Psoas muscle (tissue), 7 donors: ENCODE measurements at regions not wholly inside any gene's neighbourhood (a gene's known extent, or its start where the extent isn't known, plus 50 kb on each side); places are given as distances from the start of the nearest gene placed in this dataset.

Source experiments
- ATAC-seq, 4 donors: fragments of 200-7000 bp; cut with Tn5 transposase; one replicate each; pipeline ENCODE4 v1.9.1; 2020; ENCODE audit warnings: moderate library complexity in 3 of 4, mild to moderate bottlenecking in 2 of 4
- DNase-seq, 2 donors: peaks; one replicate each; pipeline ENCODE4 v3.0.0-alpha.2; 2020
- H3K27ac ChIP-seq: fragments of 200-600 bp; one replicate; pipeline ENCODE4 v1.8.0; 2022
- H3K27me3 ChIP-seq, 3 donors: fragments of 200-600 bp in 1 of 3; one replicate each; pipeline versions ENCODE4 v1.6.1 to v1.8.0; 2013 to 2022; ENCODE audit warnings: low read length in 2 of 3, mild to moderate bottlenecking in 2 of 3, moderate library complexity in 1 of 3; ENCODE audit not compliant: insufficient read depth in 3 of 3
- H3K36me3 ChIP-seq, 2 donors: fragments of 200-600 bp in 1 of 2; one replicate each; pipeline versions ENCODE4 v1.6.1 to v1.8.0; 2013 to 2022; ENCODE audit warnings: low read depth in 1 of 2, mild to moderate bottlenecking in 1 of 2, moderate library complexity in 1 of 2; ENCODE audit not compliant: insufficient read depth in 1 of 2
- H3K4me1 ChIP-seq: fragments of 200-600 bp; one replicate; pipeline ENCODE4 v1.8.0; 2022
- H3K4me3 ChIP-seq: fragments of 200-600 bp; one replicate; pipeline ENCODE4 v1.8.0; 2022; ENCODE audit warnings: mild to moderate bottlenecking
- H3K9me3 ChIP-seq: fragments of 200-600 bp; one replicate; pipeline ENCODE4 v1.8.0; 2022
- CTCF ChIP-seq: fragments of 200-600 bp; IDR thresholded peaks from one replicate; pipeline ENCODE4 v1.8.0; 2022; ENCODE audit warnings: antibody characterized with exemption
- WGBS, 3 donors: extraction: QIAGEN DNeasy Blood & Tissue Kit; methylation state at CpG; one replicate each; pipeline versions ENCODE4 v1.1.6 to v1.1.7; 2013; 5-methylcytosine and 5-hydroxymethylcytosine counted together
- intact Hi-C, 2 donors: fragments of 100-400 bp; cut with DNase I; formaldehyde crosslinking; loops; one replicate each; pipeline versions ENCODE4 v1.11.0 to v1.14.2; 2022
- donor health status: healthy with polysubstance abuse.
- donor health status: DM: no; HTN: no; CAD: no; lungs with moderate emphysema.
- donor health status: Bipolar disorder and iron deficiency.
- donor health status: healthy.
- donor health status: DM: yes; HTN: yes; CAD: no.
- donor health status: DM: no; HTN: no; CAD: no.
- donor health status: DM: yes; HTN: yes; CAD: no.

- intact Hi-C loops: loop anchor here in 1 of 2 donors (5.0 to 10.0 kb wide), 2 partner anchors 212 to 240 kb away; no protein-coding TSS in a partner anchor
- no peak overlapping the region for H3K4me3 ChIP-seq
- H3K4me1 ChIP-seq: no peaks in the 10 kb centered on the region
- H3K27ac ChIP-seq: no peak overlapping the region
- TF ChIP-seq CTCF: no peak
- DNase-seq (no peak), ATAC-seq (no peak)
- H3K36me3 ChIP-seq: no peaks in the 10 kb centered on the region
- no peaks in the 10 kb centered on the region for H3K9me3 ChIP-seq
- no peaks in the 10 kb centered on the region for H3K27me3 ChIP-seq
Measured at GRCh38 chr4:150002561-150002960, 75.7 kb upstream of the DCLK2 start.

- Histone ChIP-seq H3K36me3 (no peaks in the 10 kb centered on the region), H3K4me3 (no peak overlapping the region), H3K9me3 (no peaks in the 10 kb centered on the region), H3K27me3 (no peaks in the 10 kb centered on the region), H3K27ac (no peak overlapping the region), H3K4me1 (no peaks in the 10 kb centered on the region)
- intact Hi-C loops: loop anchor here in 1 of 2 donors (5.0 to 10.0 kb wide), 2 partner anchors 210 to 238 kb away; no protein-coding TSS in a partner anchor
- ATAC-seq (no peak), DNase-seq (no peak)
- 14 to 29% (median 18%) methylated on average over 1 of the region's 1 CpG for WGBS, 3 donors
- no peak for TF ChIP-seq CTCF
Measured at GRCh38 chr4:150004481-150004880, 73.8 kb upstream of the DCLK2 start.

GRCh38 chr4:150005537-150005936, 72.7 kb upstream of the DCLK2 start:
- WGBS, 3 donors: 72 to 78% (median 78%) methylated on average over 3 of the region's 3 CpGs
- Histone ChIP-seq H3K36me3 (no peaks in the 10 kb centered on the region), H3K9me3 (no peaks in the 10 kb centered on the region), H3K27me3 (no peaks in the 10 kb centered on the region), H3K4me3 (no peak overlapping the region), H3K27ac (no peak overlapping the region), H3K4me1 (no peaks in the 10 kb centered on the region)
- TF ChIP-seq CTCF: no peak
- ATAC-seq: no peak
- no peak for DNase-seq
- intact Hi-C loops: loop anchor here (5.0 to 10.0 kb wide), 2 partner anchors 209 to 237 kb away; no protein-coding TSS in a partner anchor

- intact Hi-C loops: loop anchor here (5.0 to 10.0 kb wide), 2 partner anchors 209 to 236 kb away; no protein-coding TSS in a partner anchor
- no peak for ATAC-seq
- Histone ChIP-seq H3K27me3 (no peaks in the 10 kb centered on the region), H3K27ac (no peak overlapping the region), H3K4me1 (no peaks in the 10 kb centered on the region), H3K36me3 (no peaks in the 10 kb centered on the region), H3K9me3 (no peaks in the 10 kb centered on the region), H3K4me3 (no peak overlapping the region)
- WGBS, 3 donors: 26 to 44% (median 34%) methylated on average over 2 of the region's 2 CpGs
- TF ChIP-seq CTCF: no peak
- no peak for DNase-seq
Measured at GRCh38 chr4:150006197-150006596, 72.0 kb upstream of the DCLK2 start.

GRCh38 chr4:150007512-150007911, 70.7 kb upstream of the DCLK2 start:
- Histone ChIP-seq H3K4me1 (no peaks in the 10 kb centered on the region), H3K27ac (no peak overlapping the region), H3K4me3 (no peak overlapping the region), H3K27me3 (no peaks in the 10 kb centered on the region), H3K9me3 (no peaks in the 10 kb centered on the region), H3K36me3 (no peaks in the 10 kb centered on the region)
- WGBS, 3 donors: 71 to 86% (median 72%) methylated on average over 3 of the region's 3 CpGs
- TF ChIP-seq CTCF: no peak
- intact Hi-C loops: loop anchor here (5.0 to 10.0 kb wide), 2 partner anchors 207 to 235 kb away; no protein-coding TSS in a partner anchor
- ATAC-seq: no peak
- DNase-seq: no peak
